ENCODE measurements at regions not wholly inside any gene's neighbourhood (a gene's known extent, or its start where the extent isn't known, plus 50 kb on each side); places are given as distances from the start of the nearest gene placed in this dataset.

- no peak for DNase-seq (ENCODE audit: low read depth)
- H3K4me3 ChIP-seq (ENCODE audit: low read depth, low read length): no peak overlapping the region
- TF ChIP-seq CTCF (IDR thresholded peaks at IDR 0.05; ENCODE audit: insufficient read depth, low read length): no peak
Measured at GRCh38 chr3:55164191-55164590, 236.3 kb upstream of the LRTM1 start.

GRCh38 chr3:55163421-55163820 lies 235.6 kb upstream of the LRTM1 start:
- H3K4me3 ChIP-seq (ENCODE audit: low read depth, low read length): no peak overlapping the region
- no peak for TF ChIP-seq CTCF (IDR thresholded peaks at IDR 0.05; ENCODE audit: insufficient read depth, low read length)
- DNase-seq (ENCODE audit: low read depth): no peak

- no peak overlapping the region for H3K4me3 ChIP-seq (ENCODE audit: low read depth, low read length)
- TF ChIP-seq CTCF (IDR thresholded peaks at IDR 0.05; ENCODE audit: insufficient read depth, low read length): no peak
- peak; percentile 56 for DNase-seq (ENCODE audit: low read depth)
Measured at GRCh38 chr3:55162031-55162795, 234.4 kb upstream of the LRTM1 start.

GRCh38 chr3:55161231-55161630 lies 233.4 kb upstream of the LRTM1 start:
- no peak for TF ChIP-seq CTCF (IDR thresholded peaks at IDR 0.05; ENCODE audit: insufficient read depth, low read length)
- DNase-seq (ENCODE audit: low read depth): no peak
- no peak overlapping the region for H3K4me3 ChIP-seq (ENCODE audit: low read depth, low read length)

GRCh38 chr3:55160241-55160983 lies 232.6 kb upstream of the LRTM1 start:
- TF ChIP-seq CTCF (IDR thresholded peaks at IDR 0.05; ENCODE audit: insufficient read depth, low read length): no peak
- peak overlapping the region; percentile 19 for H3K4me3 ChIP-seq (ENCODE audit: low read depth, low read length)
- peak; percentile 98 for DNase-seq (ENCODE audit: low read depth)

GRCh38 chr3:55159711-55160110 lies 231.9 kb upstream of the LRTM1 start:
- no peak for DNase-seq (ENCODE audit: low read depth)
- H3K4me3 ChIP-seq (ENCODE audit: low read depth, low read length): no peak overlapping the region
- no peak for TF ChIP-seq CTCF (IDR thresholded peaks at IDR 0.05; ENCODE audit: insufficient read depth, low read length)

Measured in fibroblast of the aortic adventitia (primary cell).